ENCODE measurements at regions not wholly inside any gene's neighbourhood (a gene's known extent, or its start where the extent isn't known, plus 50 kb on each side); places are given as distances from the start of the nearest gene placed in this dataset.

- TF ChIP-seq HDGF (IDR thresholded peaks at IDR 0.05; ENCODE audit: borderline replicate concordance) = no peak
- no peak for TF ChIP-seq ELF4 (IDR thresholded peaks at IDR 0.05)
- no peak for TF ChIP-seq CTBP1 (IDR thresholded peaks at IDR 0.05; ENCODE audit: borderline replicate concordance)
- TF ChIP-seq FOXA1 (IDR thresholded peaks at IDR 0.05) = no peak
- TF ChIP-seq, protein P1, sequence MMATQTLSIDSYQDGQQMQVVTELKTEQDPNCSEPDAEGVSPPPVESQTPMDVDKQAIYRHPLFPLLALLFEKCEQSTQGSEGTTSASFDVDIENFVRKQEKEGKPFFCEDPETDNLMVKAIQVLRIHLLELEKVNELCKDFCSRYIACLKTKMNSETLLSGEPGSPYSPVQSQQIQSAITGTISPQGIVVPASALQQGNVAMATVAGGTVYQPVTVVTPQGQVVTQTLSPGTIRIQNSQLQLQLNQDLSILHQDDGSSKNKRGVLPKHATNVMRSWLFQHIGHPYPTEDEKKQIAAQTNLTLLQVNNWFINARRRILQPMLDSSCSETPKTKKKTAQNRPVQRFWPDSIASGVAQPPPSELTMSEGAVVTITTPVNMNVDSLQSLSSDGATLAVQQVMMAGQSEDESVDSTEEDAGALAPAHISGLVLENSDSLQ (IDR thresholded peaks at IDR 0.05) = peak; percentile 74
- TF ChIP-seq BHLHE40 (IDR thresholded peaks at IDR 0.05; ENCODE audit: borderline replicate concordance) = no peak
Observed at GRCh38 chr2:176484838-176485237, 215.6 kb downstream of the MTX2 start.

Data from HEK293T (cell line).